ENCODE measurements at regions not wholly inside any gene's neighbourhood (a gene's known extent, or its start where the extent isn't known, plus 50 kb on each side); places are given as distances from the start of the nearest gene placed in this dataset.

- no peak for ATAC-seq
- H3K27me3 ChIP-seq (ENCODE audit: control insufficient read depth, insufficient read depth, low read length) = peaks cover 5% of the 10 kb centered on the region; the same call in 1 of the 2 replicates
- no peak for DNase-seq (ENCODE audit: low read depth, low spot score)
- intact Hi-C loops (cut with micrococcal nuclease; ENCODE audit: unreplicated experiment) (no loop called here), in situ Hi-C loops (cut with HindIII; ENCODE audit: low pct_unique_long_range_greater_than_20kb, low sequenced_read_pairs) (no loop called here)
- CTCF ChIA-PET = interaction anchor here (0.5 kb wide), 1 partner anchor 120 kb away, joined by 3 read pairs; no protein-coding TSS in a partner anchor
- no peaks in the 10 kb centered on the region for H3K36me3 ChIP-seq (ENCODE audit: control insufficient read depth, insufficient read depth, low read length)
- no peak overlapping the region for H3K4me3 ChIP-seq (ENCODE audit: low read depth in 2 of 2, low read length in 2 of 2)
- H3K4me1 ChIP-seq (ENCODE audit: control insufficient read depth, insufficient read depth, low read length) = no peaks in the 10 kb centered on the region
- no TSS peak for BruUV-seq (replicated peaks)
- TF ChIP-seq REST (IDR thresholded peaks at IDR 0.05; ENCODE audit: insufficient read depth in 1 of 2, low read depth in 2 of 2, low read length in 1 of 2) = no peak
- TF ChIP-seq TCF7L2 (IDR thresholded peaks at IDR 0.05; ENCODE audit: low read depth, low read length) = no peak
- TF ChIP-seq SIN3A (IDR thresholded peaks at IDR 0.05; ENCODE audit: borderline replicate concordance, insufficient read depth, low read depth, low read length) = no peak
- TF ChIP-seq POLR2AphosphoS5 (IDR thresholded peaks at IDR 0.05; ENCODE audit: low read depth, low read length) = no peak
- H3K27ac ChIP-seq (ENCODE audit: low read length) = no peak overlapping the region
- POLR2A ChIA-PET = no interaction called here
- H3K9me3 ChIP-seq (ENCODE audit: control insufficient read depth, insufficient read depth, low read depth, low read length) = no peaks in the 10 kb centered on the region
Observed at GRCh38 chr2:161729-162128, 102.1 kb downstream of the SH3YL1 start.

- in situ Hi-C loops (cut with HindIII; ENCODE audit: low pct_unique_long_range_greater_than_20kb, low sequenced_read_pairs) (no loop called here), intact Hi-C loops (cut with micrococcal nuclease; ENCODE audit: unreplicated experiment) (no loop called here)
- TF ChIP-seq POLR2AphosphoS5 (IDR thresholded peaks at IDR 0.05; ENCODE audit: low read depth, low read length) (no peak), REST (IDR thresholded peaks at IDR 0.05; ENCODE audit: insufficient read depth in 1 of 2, low read depth in 2 of 2, low read length in 1 of 2) (no peak), SIN3A (IDR thresholded peaks at IDR 0.05; ENCODE audit: borderline replicate concordance, insufficient read depth, low read depth, low read length) (no peak), TCF7L2 (IDR thresholded peaks at IDR 0.05; ENCODE audit: low read depth, low read length) (no peak), CTCF (IDR thresholded peaks at IDR 0.05) (no peak)
- DNase-seq (ENCODE audit: low read depth, low spot score) (no peak), ATAC-seq (no peak)
- no TSS peak for BruUV-seq (replicated peaks)
- Histone ChIP-seq H3K36me3 (ENCODE audit: control insufficient read depth, insufficient read depth, low read length) (no peaks in the 10 kb centered on the region), H3K27ac (ENCODE audit: low read length) (no peak overlapping the region), H3K4me3 (ENCODE audit: low read depth in 2 of 2, low read length in 2 of 2) (no peak overlapping the region), H3K27me3 (ENCODE audit: control insufficient read depth, insufficient read depth, low read length) (peaks cover 3% of the 10 kb centered on the region; the same call in 1 of the 2 replicates), H3K9me3 (ENCODE audit: control insufficient read depth, insufficient read depth, low read depth, low read length) (no peaks in the 10 kb centered on the region), H3K4me1 (ENCODE audit: control insufficient read depth, insufficient read depth, low read length) (no peaks in the 10 kb centered on the region)
- CTCF ChIA-PET = no interaction called here
- POLR2A ChIA-PET = no interaction called here
Observed at GRCh38 chr2:151553-152334, 105.4 kb upstream of the FAM110C start.
